Keratinocyte (primary cell): ENCODE measurements at regions not wholly inside any gene's neighbourhood (a gene's known extent, or its start where the extent isn't known, plus 50 kb on each side); places are given as distances from the start of the nearest gene placed in this dataset.

Experiments used
- DNase-seq: peaks from one replicate; pipeline ENCODE4 v3.0.0-alpha.2; 2011; ENCODE audit warnings: low read depth, missing footprints, low spot score
- FAIRE-seq: peaks from 2 replicates; lab custom pipeline; 2011; peaks lifted over from hg19 to GRCh38; lab: Jason Lieb, UNC
- H2AFZ ChIP-seq: 2 replicates; pipeline ENCODE4 v1.6.0; 2012; ENCODE audit warnings: low read length, control low read depth, inconsistent platforms; ENCODE audit not compliant: control insufficient read depth
- H3K27ac ChIP-seq: 2 replicates; pipeline ENCODE4 v1.5.1; 2011; ENCODE audit warnings: low read length; ENCODE audit not compliant: control insufficient read depth, insufficient read depth
- H3K27me3 ChIP-seq: 3 replicates; pipeline ENCODE4 v1.6.0; 2011; ENCODE audit warnings: low read length; ENCODE audit not compliant: control insufficient read depth, insufficient read depth; ENCODE audit errors: extremely low read depth
- H3K36me3 ChIP-seq, 2 experiments: 2 replicates in 1 of 2; 3 replicates in 1 of 2; pipeline ENCODE4 v1.5.1; 2011; ENCODE audit warnings: low read length in 2 of 2, mild to moderate bottlenecking in 1 of 2; ENCODE audit not compliant: control insufficient read depth in 2 of 2, insufficient read depth in 2 of 2; ENCODE audit errors: extremely low read depth in 1 of 2
- H3K4me1 ChIP-seq: 3 replicates; pipeline ENCODE4 v1.5.1; 2011; ENCODE audit warnings: low read length; ENCODE audit not compliant: control insufficient read depth, insufficient read depth; ENCODE audit errors: extremely low read depth
- H3K4me2 ChIP-seq: 3 replicates; pipeline ENCODE4 v1.6.0; 2011; ENCODE audit warnings: low read depth, low read length; ENCODE audit not compliant: control insufficient read depth, insufficient read depth; ENCODE audit errors: extremely low read depth
- H3K4me3 ChIP-seq, 3 experiments: fragments of 200-600 bp in 1 of 3; sonication (generic) in 1 of 3; 2 replicates in 2 of 3; 3 replicates in 1 of 3; pipeline ENCODE4 v1.5.1; 2011 to 2016; ENCODE audit warnings: low read length in 3 of 3, mild to moderate bottlenecking in 3 of 3, control low read depth in 2 of 3, inconsistent platforms in 1 of 3, low read depth in 1 of 3, mixed read lengths in 1 of 3, mixed run types in 1 of 3, moderate library complexity in 1 of 3; ENCODE audit not compliant: control insufficient read depth in 2 of 3, insufficient read depth in 2 of 3; ENCODE audit errors: extremely low read depth in 1 of 3
- H3K79me2 ChIP-seq: 2 replicates; pipeline ENCODE4 v1.6.0; 2012; ENCODE audit warnings: low read length; ENCODE audit not compliant: control insufficient read depth, insufficient read depth
- H3K9ac ChIP-seq: 3 replicates; pipeline ENCODE4 v1.6.0; 2011; ENCODE audit warnings: low read length; ENCODE audit not compliant: control insufficient read depth, insufficient read depth; ENCODE audit errors: extremely low read depth
- H3K9me1 ChIP-seq: 3 replicates; pipeline ENCODE4 v1.6.0; 2011; ENCODE audit warnings: low read length; ENCODE audit not compliant: control insufficient read depth, insufficient read depth; ENCODE audit errors: extremely low read depth
- H3K9me3 ChIP-seq: 2 replicates; pipeline ENCODE4 v1.5.1; 2012; ENCODE audit warnings: low read depth, low read length; ENCODE audit not compliant: control insufficient read depth
- H4K20me1 ChIP-seq: 3 replicates; pipeline ENCODE4 v1.6.0; 2011; ENCODE audit warnings: low read length; ENCODE audit not compliant: control insufficient read depth, insufficient read depth; ENCODE audit errors: extremely low read depth
- EZH2 ChIP-seq: IDR thresholded peaks from one replicate; pipeline ENCODE4 v1.6.1; 2012; ENCODE audit warnings: inconsistent platforms, mild to moderate bottlenecking, low read length, moderate library complexity
- dilution Hi-C: fragments of 300-500 bp; cut with MboI; formaldehyde crosslinking; loops from one replicate; pipeline ENCODE4 v1.7.0; 2020; ENCODE audit warnings: low sequenced_read_pairs; ENCODE audit not compliant: extremely low pct_ligation_motif_present
- TF ChIP-seq, protein P1 (sequence below), 3 experiments: IDR thresholded peaks in 1 of 3; conservative IDR thresholded peaks in 1 of 3; optimal IDR thresholded peaks in 1 of 3; 2 replicates in 2 of 3; 3 replicates in 1 of 3; pipeline versions ENCODE3 to v1.5.1; 2011; ENCODE audit warnings: low read length in 3 of 3, mild to moderate bottlenecking in 3 of 3, moderate library complexity in 2 of 3, control low read depth in 1 of 3, inconsistent platforms in 1 of 3; ENCODE audit not compliant: insufficient read depth in 2 of 3; ENCODE audit errors: extremely low read depth in 1 of 3

GRCh38 chr4:18398661-18399060 lies 377.1 kb upstream of the LCORL start:
- FAIRE-seq (no peak), DNase-seq (no peak)
- TF ChIP-seq EZH2, result no peak
- TF ChIP-seq, protein P1, sequence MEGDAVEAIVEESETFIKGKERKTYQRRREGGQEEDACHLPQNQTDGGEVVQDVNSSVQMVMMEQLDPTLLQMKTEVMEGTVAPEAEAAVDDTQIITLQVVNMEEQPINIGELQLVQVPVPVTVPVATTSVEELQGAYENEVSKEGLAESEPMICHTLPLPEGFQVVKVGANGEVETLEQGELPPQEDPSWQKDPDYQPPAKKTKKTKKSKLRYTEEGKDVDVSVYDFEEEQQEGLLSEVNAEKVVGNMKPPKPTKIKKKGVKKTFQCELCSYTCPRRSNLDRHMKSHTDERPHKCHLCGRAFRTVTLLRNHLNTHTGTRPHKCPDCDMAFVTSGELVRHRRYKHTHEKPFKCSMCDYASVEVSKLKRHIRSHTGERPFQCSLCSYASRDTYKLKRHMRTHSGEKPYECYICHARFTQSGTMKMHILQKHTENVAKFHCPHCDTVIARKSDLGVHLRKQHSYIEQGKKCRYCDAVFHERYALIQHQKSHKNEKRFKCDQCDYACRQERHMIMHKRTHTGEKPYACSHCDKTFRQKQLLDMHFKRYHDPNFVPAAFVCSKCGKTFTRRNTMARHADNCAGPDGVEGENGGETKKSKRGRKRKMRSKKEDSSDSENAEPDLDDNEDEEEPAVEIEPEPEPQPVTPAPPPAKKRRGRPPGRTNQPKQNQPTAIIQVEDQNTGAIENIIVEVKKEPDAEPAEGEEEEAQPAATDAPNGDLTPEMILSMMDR (optimal IDR thresholded peaks at IDR 0.05 in 1 of 3, IDR thresholded peaks at IDR 0.05 in 1 of 3, conservative IDR thresholded peaks at IDR 0.05 in 1 of 3; ENCODE audit: extremely low read depth in 1 of 3, insufficient read depth in 2 of 3, low read length in 3 of 3), result no peak
- H3K4me2 ChIP-seq, result no peak overlapping the region
- H3K4me1 ChIP-seq, result no peaks in the 10 kb centered on the region
- no peak overlapping the region for H3K4me3 ChIP-seq
- H2AFZ ChIP-seq, result no peak overlapping the region
- H4K20me1 ChIP-seq, result no peaks in the 10 kb centered on the region
- H3K9me1 ChIP-seq, result no peaks in the 10 kb centered on the region
- no peak overlapping the region for H3K27ac ChIP-seq
- no peaks in the 10 kb centered on the region for H3K79me2 ChIP-seq
- H3K9me3 ChIP-seq, result no peaks in the 10 kb centered on the region
- dilution Hi-C loops, result no loop called here
- no peaks in the 10 kb centered on the region for H3K36me3 ChIP-seq
- no peak overlapping the region for H3K9ac ChIP-seq
- no peaks in the 10 kb centered on the region for H3K27me3 ChIP-seq

- FAIRE-seq, result no peak
Measured at GRCh38 chr4:18397681-18398390, 376.3 kb upstream of the LCORL start.

More at GRCh38 chr4:18397681-18398390, 376.3 kb upstream of the LCORL start:
- no peak for DNase-seq
- Histone ChIP-seq H3K9me3 (no peaks in the 10 kb centered on the region), H3K4me3 (no peak overlapping the region), H3K9me1 (no peaks in the 10 kb centered on the region), H2AFZ (no peak overlapping the region), H3K4me2 (no peak overlapping the region), H3K27me3 (no peaks in the 10 kb centered on the region), H3K4me1 (no peaks in the 10 kb centered on the region), H4K20me1 (no peaks in the 10 kb centered on the region), H3K36me3 (no peaks in the 10 kb centered on the region), H3K9ac (no peak overlapping the region), H3K79me2 (no peaks in the 10 kb centered on the region), H3K27ac (no peak overlapping the region)
- dilution Hi-C loops, result no loop called here
- TF ChIP-seq, protein P1 (optimal IDR thresholded peaks at IDR 0.05 in 1 of 3, IDR thresholded peaks at IDR 0.05 in 1 of 3, conservative IDR thresholded peaks at IDR 0.05 in 1 of 3; ENCODE audit: extremely low read depth in 1 of 3, insufficient read depth in 2 of 3, low read length in 3 of 3), result no peak
- no peak for TF ChIP-seq EZH2
